Testis (tissue), 2 donors: ENCODE measurements at regions not wholly inside any gene's neighbourhood (a gene's known extent, or its start where the extent isn't known, plus 50 kb on each side); places are given as distances from the start of the nearest gene placed in this dataset.

Source experiments
- DNase-seq: peaks from one replicate; pipeline ENCODE4 v3.0.0-alpha.2; 2019
- H3K27ac ChIP-seq, 2 donors: fragments of 200-600 bp; sonication (generic); one replicate each; pipeline ENCODE4 v1.5.1; 2019
- H3K27me3 ChIP-seq: fragments of 200-600 bp; sonication (generic); one replicate; pipeline ENCODE4 v1.5.1; 2019
- H3K36me3 ChIP-seq: fragments of 200-600 bp; sonication (generic); one replicate; pipeline ENCODE4 v1.5.1; 2017; ENCODE audit warnings: low read depth; ENCODE audit errors: missing control alignments
- H3K4me1 ChIP-seq: fragments of 200-600 bp; sonication (generic); one replicate; pipeline ENCODE4 v1.5.1; 2019
- H3K4me3 ChIP-seq, 2 donors: fragments of 200-600 bp; sonication (generic); one replicate each; pipeline ENCODE4 v1.5.1; 2017 to 2019
- H3K9me3 ChIP-seq: fragments of 200-600 bp; sonication (generic); one replicate; pipeline ENCODE4 v1.5.1; 2017
- CTCF ChIP-seq, 3 experiments: fragments of 450-650 bp in 2 of 3; fragments of 200-600 bp in 1 of 3; sonication (generic) in 1 of 3; IDR thresholded peaks; one replicate each; pipeline ENCODE4 v1.5.1; 2016 to 2019; ENCODE audit warnings: antibody characterized with exemption in 3 of 3, mild to moderate bottlenecking in 2 of 3, moderate library complexity in 1 of 3
- POLR2A ChIP-seq: fragments of 450-650 bp; IDR thresholded peaks from one replicate; pipeline ENCODE4 v1.6.1; 2017; ENCODE audit warnings: antibody characterized with exemption, mild to moderate bottlenecking, moderate library complexity
- WGBS, 2 donors: methylation state at CpG; one replicate each; pipeline ENCODE4 v1.1.5; 2018; 5-methylcytosine and 5-hydroxymethylcytosine counted together
- intact Hi-C: fragments of 100-400 bp; cut with DNase I; formaldehyde crosslinking; loops from one replicate; pipeline ENCODE4 v1.15.1; 2023; ENCODE audit warnings: low total_unique reads

- no peak overlapping the region for H3K4me3 ChIP-seq
- 94 to 96% methylated on average over 21 of the region's 21 CpGs for whole genome bisulfite sequencing, 2 donors
- H3K27ac ChIP-seq: no peak overlapping the region
- no peaks in the 10 kb centered on the region for H3K36me3 ChIP-seq
- intact Hi-C loops: no loop called here
- no peaks in the 10 kb centered on the region for H3K9me3 ChIP-seq
- no peak for DNase-seq
- no peaks in the 10 kb centered on the region for H3K27me3 ChIP-seq
- TF ChIP-seq CTCF (IDR thresholded peaks at IDR 0.05) (no peak), POLR2A (no peak)
- H3K4me1 ChIP-seq: peaks cover 36% of the 10 kb centered on the region
These were observed 57.7 kb upstream of the FAM20C start for GRCh38 chr7:134561-135256.

- Histone ChIP-seq H3K27ac (no peak overlapping the region), H3K4me3 (no peak overlapping the region), H3K36me3 (no peaks in the 10 kb centered on the region), H3K27me3 (no peaks in the 10 kb centered on the region), H3K9me3 (no peaks in the 10 kb centered on the region), H3K4me1 (peaks cover 34% of the 10 kb centered on the region)
- TF ChIP-seq POLR2A (no peak), CTCF (IDR thresholded peaks at IDR 0.05) (no peak)
- 94 to 96% methylated on average over 7 of the region's 7 CpGs for WGBS, 2 donors
- intact Hi-C loops: no loop called here
- no peak for DNase-seq
These were observed 57.1 kb upstream of the FAM20C start for GRCh38 chr7:135257-135653.

- Histone ChIP-seq H3K27me3 (no peaks in the 10 kb centered on the region), H3K36me3 (no peaks in the 10 kb centered on the region), H3K9me3 (no peaks in the 10 kb centered on the region), H3K27ac (no peak overlapping the region), H3K4me3 (no peak overlapping the region), H3K4me1 (peaks cover 27% of the 10 kb centered on the region)
- no peak for DNase-seq
- 85 to 90% methylated on average over 12 of the region's 12 CpGs for WGBS, 2 donors
- intact Hi-C loops: no loop called here
- no peak for TF ChIP-seq CTCF (IDR thresholded peaks at IDR 0.05)
These were observed 56.4 kb upstream of the FAM20C start for GRCh38 chr7:135731-136645.

GRCh38 chr7:137094-137891, 55.1 kb upstream of the FAM20C start:
- H3K36me3 ChIP-seq: no peaks in the 10 kb centered on the region
- H3K27ac ChIP-seq: no peak overlapping the region
- intact Hi-C loops: no loop called here
- no peak overlapping the region for H3K4me3 ChIP-seq
- DNase-seq: no peak
- no peak for TF ChIP-seq CTCF (IDR thresholded peaks at IDR 0.05)
- no peak for TF ChIP-seq POLR2A
- H3K27me3 ChIP-seq: no peaks in the 10 kb centered on the region
- H3K9me3 ChIP-seq: no peaks in the 10 kb centered on the region
- WGBS, 2 donors: 93 to 95% methylated on average over 14 of the region's 14 CpGs
- peaks cover 19% of the 10 kb centered on the region for H3K4me1 ChIP-seq
